GM18909 (cell line): ENCODE measurements at regions not wholly inside any gene's neighbourhood (a gene's known extent, or its start where the extent isn't known, plus 50 kb on each side); places are given as distances from the start of the nearest gene placed in this dataset.

ENCODE experiments used
- ATAC-seq: cut with Tn5 transposase; IDR thresholded peaks from one replicate; pipeline ENCODE4 v1.9.1; 2021; ENCODE audit warnings: mild to moderate bottlenecking; ENCODE audit not compliant: unreplicated experiment, poor library complexity

DNA sequence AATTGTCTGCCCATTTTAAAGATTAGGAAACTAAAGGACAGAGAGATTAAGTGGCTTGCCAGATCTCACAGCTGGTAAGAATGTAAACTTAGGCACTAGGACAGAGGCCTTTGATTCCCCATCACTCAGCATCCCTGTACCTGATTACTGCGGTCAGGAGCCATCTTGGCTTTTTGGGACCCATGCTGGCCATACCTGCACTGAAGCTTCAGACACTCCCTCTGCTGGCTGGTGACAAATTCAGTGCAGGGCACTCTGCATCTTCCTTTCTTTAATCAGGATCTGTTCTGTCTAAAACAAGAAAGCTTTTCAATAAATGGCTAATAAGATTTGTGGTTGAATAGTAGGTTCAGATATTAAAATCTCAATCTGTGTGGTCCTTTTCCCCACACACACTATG lies 215.5 kb upstream of the RORB start:
- ATAC-seq = no peak

DNA sequence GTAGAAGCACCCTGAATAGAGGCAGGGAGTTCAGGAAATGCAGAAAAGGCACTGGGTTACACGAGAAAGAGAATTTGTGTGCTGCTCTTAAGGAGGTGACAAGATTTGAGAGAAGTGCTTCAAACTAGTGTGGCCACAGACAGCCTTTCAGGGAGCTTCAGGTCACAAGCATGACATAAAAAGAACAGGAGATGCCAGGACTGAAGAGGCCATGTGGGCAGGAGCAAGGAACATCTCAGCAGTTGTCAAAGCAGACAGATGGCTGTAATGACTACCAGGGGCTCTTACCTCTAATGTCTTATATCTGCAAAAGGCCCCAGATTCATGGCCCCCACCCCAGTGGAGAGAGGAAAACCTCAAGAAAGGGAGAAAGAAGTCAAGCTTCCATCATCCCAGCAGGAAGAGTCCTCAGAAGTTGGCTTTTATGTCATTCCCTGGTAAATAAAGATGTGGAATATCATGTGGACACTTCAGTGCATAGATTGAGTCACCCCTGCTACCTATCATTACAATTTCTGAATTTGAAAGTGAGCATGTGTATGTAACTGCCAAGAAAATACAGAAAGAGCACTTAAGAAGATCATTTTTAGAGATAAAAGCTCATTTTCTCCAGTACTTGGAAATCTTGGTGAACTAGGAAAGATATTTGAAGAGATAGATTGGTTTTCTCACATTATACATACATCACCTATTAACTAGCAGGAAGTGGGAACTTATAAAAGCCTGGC lies 214.4 kb upstream of the RORB start:
- no peak for ATAC-seq

DNA sequence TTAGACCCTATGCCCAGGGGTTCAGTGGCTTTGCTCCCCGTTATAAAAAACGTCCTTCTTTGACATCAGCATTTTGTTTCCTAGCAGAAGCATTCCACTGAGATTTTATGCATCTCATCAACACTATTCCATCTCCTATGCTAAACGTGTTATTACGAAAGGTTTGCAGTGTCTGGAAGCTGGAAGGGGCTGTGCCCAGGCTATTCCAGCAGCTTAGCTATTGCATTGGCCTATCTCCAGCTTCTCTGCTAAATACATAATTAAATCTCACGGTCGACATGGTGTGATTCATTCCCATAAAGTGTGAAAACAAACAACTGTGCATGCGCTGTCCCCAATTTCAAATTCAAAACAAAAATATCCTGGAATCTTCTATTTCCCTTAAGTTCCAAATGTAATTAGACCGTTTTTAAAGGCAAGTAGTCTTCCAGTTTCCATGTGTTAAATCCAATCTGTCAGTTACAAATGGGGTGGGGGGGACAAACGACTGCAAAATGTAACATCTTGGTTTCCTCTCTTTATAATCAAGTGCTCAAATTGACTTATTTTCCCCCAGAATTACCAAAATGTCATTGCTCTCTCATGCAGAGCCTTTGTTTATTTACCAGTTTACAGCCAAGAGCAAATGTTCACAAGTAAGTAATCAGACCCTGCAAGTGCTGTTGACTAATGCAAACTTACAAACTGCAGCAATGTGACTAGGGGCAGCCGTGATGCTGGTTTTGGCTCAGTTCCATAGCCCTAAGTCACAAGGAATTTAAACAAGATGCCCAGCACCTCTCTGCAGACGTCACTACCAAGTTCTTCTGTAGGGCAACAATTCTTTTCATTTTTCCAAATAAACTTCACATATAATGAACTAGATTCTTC lies 212.3 kb upstream of the RORB start:
- ATAC-seq = no peak

DNA sequence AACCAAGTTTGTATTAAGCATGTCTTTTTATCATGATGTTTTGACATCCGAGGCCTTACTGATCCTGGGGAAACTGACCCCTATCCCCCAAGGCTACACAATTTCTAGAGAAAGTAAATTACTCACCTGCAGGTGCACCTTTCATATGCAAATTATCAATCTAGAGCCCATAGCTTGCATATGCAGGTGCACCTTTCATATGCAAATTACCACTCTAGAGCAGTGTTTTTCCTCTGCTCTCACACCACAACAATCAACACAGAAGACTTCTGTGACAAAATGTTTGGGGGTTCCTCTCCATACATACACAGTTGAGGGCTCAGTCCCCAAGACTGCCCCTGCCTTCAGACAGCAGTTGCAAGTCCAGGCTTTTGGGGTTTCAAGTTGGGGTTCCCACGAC lies 203.7 kb upstream of the RORB start:
- no peak for ATAC-seq

DNA sequence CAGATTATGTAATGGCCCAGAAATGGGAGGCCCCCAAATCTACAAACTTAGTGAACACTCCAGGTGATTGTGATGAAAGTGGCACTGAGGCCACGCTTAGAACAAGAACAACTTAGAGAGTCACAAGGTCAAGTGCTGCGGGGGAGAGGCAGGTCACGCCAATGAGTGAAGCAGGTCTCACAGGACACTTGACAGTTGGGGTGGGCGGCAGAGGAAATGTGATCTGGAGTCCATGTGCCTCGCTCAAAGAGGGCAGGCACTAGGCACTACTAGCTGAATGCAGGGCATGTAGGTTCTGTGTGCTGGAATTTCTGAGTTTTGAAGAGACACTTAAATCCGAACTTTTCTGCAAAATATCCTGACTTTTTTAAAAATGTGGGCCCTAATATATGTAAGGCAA lies 193.2 kb upstream of the RORB start:
- no peak for ATAC-seq

DNA sequence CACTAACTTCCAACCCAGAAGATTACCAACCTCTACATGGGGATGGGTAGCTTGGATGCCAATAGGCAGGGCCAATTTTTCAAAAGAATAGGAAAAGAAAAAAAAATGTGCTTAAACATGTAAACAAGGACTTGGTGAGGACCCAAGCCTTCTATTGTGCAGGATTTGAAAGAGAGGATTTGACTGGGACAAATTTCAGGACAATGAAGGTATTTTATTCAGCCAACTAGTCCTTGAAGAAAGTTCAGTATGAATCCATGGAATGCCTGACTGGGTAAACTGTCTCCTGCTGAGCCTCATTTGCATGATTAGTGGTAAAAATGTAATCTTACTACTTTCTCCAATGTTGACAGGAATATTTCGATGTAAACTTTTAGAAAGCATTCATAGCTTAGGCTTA lies 192.5 kb upstream of the RORB start:
- no peak for ATAC-seq

DNA sequence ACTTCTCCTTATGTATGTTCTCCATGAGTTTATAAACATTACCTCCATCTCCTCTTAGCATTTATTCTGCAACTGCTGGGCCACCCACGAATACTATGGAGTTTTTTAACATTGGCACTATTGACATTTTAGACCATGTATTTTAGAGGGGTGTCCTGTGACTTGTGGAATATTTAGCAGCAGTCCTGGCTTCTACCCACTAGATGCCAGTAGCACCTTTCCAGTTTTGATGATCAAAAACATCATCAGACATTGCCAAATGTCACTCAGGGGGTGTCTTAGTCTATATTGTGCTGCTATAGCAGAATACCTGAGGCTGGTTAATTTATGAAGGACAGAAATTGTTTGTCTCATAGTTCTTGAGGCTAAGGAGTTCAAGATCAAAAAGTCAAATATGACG lies 187.5 kb upstream of the RORB start:
- ATAC-seq = no peak

DNA sequence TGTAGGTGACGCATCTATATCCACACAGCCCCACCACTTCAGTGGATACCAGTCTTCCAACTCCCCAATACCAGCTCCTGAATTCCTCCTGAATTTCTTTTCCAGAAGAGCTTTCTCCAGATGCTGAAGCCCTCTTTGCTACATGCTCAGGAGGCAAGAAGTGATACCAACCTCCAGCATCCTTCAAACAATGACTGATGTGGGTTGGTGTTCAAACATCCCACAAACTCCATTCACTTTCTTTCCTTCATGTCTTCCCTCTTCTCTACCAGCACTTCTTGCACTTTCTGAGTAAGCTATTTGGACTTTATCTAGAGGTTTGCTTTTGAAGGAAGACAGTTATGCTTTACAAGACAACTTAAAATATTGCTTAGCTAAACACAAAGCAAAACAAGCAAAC lies 179.9 kb upstream of the RORB start:
- no peak for ATAC-seq

DNA sequence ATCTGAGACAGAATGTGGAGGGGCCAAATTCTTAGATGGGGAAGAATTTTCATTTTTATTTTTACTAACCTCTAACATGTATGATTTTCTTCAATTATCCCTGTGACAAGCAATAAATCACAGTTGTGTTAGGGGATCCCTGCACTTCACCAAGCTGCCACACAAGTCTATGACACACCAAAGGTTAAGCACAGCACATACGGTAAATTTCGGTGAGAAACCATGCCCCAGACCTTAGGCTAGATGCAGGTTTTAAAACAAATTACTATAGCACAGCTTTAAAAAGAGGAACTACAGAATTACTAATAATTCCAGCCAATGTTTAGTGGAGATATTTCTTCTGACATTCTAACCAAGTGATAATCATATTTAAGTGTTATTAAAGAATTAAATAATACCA lies 175.7 kb upstream of the RORB start:
- ATAC-seq = no peak

DNA sequence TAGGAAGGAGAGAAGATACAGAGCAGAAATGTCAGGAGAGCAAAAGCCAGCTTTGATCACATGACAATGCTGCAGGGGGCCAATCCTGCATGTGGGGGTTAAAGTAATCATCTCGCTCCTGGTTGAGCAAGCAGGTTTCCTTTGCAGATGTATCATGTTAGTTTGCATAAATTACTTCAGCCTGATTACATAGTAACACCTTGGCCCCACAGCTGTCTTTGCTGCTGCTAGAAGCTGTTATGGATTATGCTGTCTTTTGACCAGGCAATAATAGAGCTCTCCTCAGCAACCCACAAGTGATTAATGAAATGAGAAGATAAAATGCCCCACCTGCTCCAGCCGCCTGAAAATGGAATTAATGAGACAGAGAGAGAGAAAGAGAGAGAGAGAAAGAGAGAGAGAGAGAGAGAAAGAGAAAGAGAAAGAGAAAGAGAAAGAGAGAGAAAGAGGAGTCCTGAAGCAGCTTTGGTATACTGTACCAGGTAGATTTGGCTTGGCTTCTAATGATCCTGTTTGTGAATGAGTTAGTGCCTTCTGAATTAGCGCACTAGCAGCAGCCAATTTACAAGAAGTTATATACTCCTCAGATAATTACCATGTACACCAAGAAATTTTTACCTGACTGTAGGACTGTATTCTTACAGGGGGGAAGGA lies 174.3 kb upstream of the RORB start:
- ATAC-seq = no peak

DNA sequence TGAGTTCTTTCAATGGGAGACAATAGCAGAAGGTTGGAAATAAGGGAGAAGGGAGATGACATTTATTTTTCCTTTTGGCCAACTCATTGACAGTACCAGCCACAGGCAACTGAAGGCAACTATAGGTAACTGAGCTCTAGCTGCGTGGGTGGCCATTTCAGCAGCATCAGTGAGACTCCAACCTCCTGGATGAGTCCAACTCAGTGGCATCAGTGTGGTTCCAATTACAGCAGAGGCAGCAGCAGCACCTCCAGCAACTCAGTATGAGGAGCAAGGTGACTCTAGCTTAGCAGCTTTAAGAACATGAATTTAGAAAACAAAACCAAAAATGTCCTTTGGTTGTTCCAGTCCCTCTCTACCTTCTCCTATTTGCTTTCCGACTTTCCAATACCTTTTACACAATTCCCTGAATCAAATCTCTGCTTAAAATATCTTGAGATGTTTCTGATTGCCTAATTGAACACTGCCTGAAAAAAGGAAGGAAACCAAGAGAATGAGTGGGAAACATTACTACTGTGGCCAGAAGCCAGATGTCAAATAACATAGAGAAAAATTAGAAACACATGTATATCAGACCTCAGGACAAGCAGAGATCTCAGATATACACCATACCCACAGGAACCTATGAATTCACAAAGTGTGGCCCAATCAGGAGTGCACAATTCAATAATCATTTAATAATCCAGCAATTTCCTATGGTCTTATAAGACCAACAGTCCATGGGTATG lies 166.5 kb upstream of the RORB start:
- ATAC-seq = no peak

DNA sequence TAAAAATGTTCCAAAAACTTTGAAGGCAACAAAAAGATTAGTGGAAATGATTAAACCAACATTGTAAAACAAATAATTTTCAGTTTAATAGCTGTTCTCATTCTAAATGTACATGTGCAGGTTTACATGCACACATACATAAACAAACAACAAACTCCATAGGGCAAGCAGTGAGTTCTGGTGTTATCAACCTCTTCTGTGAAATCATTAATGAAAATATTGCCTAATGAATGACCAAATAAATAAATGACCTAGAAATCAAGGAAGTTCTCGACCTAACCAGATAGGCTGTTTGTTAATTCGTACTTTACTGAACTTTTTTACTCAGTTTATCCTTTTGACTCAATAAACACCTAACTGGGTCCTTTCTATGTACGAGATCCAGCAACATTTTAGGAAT lies 165.5 kb upstream of the RORB start:
- ATAC-seq = no peak

DNA sequence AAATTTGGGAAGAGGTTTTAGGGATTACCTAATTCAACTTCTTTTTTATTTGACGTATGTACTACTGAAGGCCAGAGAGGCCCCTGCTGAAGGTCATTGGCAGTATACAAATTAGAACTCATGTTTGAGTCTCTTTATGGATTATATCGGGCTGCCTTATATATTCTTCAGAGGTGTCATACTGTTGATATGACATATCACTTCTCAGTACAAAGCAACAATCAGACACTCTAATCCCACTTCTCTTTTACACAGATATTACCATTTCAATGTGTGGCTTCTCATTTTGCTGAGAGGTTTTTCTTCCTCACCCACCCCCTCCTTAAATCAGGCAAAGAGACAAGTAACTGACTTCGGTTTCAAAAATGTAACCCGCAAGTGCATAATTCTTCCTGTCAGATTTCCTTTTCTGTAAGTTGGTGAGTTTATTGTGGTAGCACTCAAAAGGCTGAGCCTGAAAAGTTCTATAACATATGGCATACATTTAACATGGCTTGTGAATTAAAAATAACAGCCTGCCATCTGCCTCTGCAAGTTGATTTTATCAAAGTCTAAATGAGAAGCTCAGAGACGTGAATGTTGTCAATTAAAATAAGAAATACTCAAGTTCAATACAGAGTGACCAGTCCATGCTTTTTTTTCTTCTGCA lies 163.6 kb upstream of the RORB start:
- ATAC-seq = no peak

DNA sequence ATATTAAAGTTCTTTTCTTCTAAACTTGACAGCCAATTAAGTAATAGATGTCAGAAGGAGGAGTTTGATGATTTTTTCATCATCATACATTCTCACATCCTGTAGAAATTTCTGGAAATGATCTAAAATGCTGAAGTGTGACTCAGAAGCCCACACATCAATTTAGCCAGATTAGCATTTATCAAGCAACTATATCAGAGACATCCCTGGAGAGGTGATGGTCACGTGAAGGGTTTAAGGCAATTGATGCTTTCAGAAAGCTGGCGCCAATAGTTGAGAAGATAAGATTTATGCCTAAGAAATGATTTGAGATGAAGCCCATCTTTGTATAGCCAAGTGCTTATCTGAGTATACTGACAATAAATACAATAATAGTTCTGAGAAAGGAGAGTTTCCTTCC lies 162.9 kb upstream of the RORB start:
- ATAC-seq = no peak

DNA sequence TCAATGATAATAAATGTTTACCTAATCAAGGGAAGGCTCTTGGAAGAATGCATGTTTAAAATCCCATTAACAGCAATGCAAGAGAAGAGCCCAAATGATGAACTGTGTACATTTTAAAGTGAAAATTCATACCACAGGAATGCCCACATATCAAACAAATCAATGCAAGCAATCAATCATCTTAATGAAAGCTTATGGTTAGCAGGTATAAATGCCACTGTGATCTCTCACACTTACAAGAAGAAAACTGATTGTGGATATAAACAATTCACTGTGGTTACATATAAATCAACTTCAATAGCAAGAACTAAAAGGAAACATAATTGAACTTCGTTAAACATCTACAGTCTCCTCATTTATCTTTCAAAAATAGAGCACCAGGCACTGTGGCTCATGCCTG lies 161.0 kb upstream of the RORB start:
- ATAC-seq = no peak

DNA sequence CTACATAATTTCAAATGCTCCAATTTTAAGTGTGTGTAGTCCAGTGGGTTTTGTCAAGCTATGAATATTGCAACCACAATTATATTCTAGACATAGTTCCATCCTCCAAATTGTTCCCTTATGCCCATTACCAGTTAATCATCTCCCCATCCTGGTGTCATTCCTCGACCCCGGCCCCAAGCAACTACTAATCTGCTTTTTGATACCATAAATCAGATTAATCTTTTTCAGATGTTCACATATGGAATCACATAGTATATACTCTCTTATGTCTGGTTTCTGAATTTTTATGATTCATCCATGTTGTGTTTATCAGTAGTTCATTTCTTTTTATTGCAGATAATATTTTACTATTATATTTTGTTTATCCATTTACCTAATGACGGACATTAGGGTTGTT lies 148.4 kb upstream of the RORB start:
- no peak for ATAC-seq

DNA sequence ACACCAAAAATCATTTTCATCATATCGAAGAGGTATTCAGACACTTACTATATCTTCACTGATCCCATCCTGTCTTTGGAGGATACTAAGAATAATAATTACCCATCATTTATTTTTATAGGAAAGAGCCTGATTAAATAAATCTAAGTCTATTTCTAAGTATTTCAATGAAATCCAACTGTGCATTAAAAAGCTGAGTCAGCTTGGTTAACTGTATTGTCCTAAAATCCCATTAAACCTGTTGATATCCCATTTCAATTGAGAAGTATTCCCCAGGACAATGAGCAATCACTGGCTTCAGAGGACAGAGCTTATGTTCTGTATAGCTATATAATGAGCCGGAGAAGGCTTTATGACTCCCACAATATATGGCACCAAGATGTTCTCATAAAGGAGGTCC lies 142.0 kb upstream of the RORB start:
- no peak for ATAC-seq

DNA sequence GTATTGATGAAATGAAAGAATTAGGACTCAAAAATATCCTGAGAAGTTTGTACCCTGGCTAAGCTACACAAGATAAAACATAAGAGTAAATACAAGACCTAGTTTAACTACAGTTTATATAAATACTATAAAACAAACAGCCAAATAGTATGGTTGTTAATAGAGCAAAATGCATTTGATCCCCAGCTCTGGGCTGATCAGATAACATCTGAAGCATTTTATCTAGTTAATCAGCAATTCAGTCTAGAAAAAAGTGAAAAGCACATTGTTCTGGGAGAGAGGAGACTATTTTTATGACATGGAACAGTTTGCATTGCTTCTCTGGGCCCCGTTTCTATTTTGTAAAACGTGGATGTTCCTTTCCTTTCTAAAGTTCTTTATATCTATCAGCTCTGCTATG lies 139.6 kb upstream of the RORB start:
- no peak for ATAC-seq

DNA sequence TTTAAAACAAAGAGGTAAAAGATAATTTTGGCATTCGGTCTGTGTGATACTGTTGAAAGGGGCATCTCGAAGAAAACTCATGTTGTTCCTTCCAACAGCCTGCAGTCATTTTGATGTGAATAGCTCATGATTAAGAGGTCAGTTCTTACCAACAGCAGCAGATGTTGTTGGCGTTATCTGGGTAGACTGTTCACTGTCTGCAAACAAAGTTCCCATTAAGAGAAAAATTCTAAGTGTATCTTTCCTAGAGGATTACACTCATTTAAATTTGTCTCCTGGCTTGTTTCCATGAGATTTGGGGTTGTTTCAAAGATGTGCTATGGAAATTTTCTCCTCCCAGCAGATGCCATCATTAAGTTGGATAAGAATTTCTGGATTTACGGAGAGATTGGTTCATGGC lies 138.2 kb upstream of the RORB start:
- ATAC-seq = no peak

DNA sequence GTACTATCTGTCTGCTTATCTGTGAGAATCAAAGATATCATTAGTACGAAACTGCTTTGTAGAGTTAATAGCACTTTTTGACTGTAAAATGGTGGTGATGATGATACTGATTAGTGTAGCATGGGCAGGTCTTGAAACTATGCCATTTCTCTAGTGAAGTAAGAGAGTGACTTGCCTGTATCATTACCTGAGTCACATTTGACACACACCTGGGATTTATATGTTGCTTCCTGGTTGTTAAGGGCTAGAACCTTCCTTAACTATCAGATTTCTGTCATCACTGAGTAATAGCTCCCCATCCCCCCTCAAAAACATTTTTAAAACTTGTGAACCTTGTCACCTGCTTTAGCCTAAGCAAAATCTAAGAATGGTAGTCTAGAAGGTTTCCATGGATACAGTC lies 135.6 kb upstream of the RORB start:
- ATAC-seq = no peak
